ENCODE measurements at regions not wholly inside any gene's neighbourhood (a gene's known extent, or its start where the extent isn't known, plus 50 kb on each side); places are given as distances from the start of the nearest gene placed in this dataset.

DNA sequence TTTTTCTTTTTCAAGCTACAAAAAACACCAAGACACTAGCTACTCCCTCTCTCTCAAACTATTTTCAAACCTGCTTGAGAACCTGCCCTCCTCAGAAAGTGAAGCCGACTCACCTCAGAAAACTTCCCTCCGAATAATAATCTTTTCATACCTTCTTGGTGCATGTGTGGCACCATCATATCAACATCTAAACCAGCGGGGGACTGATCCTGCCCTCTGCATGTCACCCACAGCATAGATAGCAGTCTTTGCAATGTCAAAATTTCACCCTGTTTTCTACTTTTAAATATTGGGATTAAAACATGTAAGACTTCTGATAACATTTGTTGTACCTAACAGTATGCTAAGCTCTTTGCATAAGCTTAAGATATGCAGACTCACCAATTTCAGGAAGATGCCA lies 1260.3 kb downstream of the PLA2G4A start:
- no peak for TF ChIP-seq CTCF (IDR thresholded peaks at IDR 0.05; ENCODE audit: borderline replicate concordance, extremely low read depth, low read length, poor library complexity, severe bottlenecking)
- no peak for TF ChIP-seq EZH2 (IDR thresholded peaks at IDR 0.05; ENCODE audit: borderline replicate concordance, low read depth, low read length, severe bottlenecking)
